ENCODE measurements at regions not wholly inside any gene's neighbourhood (a gene's known extent, or its start where the extent isn't known, plus 50 kb on each side); places are given as distances from the start of the nearest gene placed in this dataset.

DNA sequence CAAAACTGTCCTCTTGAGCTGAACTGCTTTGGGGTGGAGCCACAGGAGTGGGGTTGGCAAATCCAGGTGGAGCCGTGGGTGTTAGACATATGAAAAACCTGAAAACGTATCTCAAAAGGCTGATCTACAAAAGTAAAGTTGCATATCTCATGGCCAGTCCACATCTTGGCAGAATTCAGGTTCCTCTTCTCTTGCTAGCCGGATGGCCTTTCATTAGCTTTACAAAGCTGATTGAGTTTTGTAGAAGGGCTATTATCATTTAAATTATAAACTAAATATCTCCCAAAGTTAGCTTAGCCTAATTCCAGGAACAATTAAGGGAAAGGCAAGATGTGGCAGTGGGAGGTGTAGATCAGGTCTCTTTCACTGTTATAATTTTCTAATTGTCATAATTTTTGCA is 1427.7 kb downstream of the EFNB2 start:
- no peak overlapping the region for H3K4me3 ChIP-seq (IDR thresholded peaks at IDR 0.05; ENCODE audit: insufficient read depth, low read depth, low read length)
- no peak overlapping the region for H3K4me2 ChIP-seq
- no peaks in the 10 kb centered on the region for H3K4me1 ChIP-seq (ENCODE audit: low read depth, poor library complexity, severe bottlenecking)
- no peaks in the 10 kb centered on the region for H3K27me3 ChIP-seq (ENCODE audit: insufficient read depth, low read depth)
- H4K20me1 ChIP-seq (ENCODE audit: insufficient read depth) = no peaks in the 10 kb centered on the region
- TF ChIP-seq, protein P1, sequence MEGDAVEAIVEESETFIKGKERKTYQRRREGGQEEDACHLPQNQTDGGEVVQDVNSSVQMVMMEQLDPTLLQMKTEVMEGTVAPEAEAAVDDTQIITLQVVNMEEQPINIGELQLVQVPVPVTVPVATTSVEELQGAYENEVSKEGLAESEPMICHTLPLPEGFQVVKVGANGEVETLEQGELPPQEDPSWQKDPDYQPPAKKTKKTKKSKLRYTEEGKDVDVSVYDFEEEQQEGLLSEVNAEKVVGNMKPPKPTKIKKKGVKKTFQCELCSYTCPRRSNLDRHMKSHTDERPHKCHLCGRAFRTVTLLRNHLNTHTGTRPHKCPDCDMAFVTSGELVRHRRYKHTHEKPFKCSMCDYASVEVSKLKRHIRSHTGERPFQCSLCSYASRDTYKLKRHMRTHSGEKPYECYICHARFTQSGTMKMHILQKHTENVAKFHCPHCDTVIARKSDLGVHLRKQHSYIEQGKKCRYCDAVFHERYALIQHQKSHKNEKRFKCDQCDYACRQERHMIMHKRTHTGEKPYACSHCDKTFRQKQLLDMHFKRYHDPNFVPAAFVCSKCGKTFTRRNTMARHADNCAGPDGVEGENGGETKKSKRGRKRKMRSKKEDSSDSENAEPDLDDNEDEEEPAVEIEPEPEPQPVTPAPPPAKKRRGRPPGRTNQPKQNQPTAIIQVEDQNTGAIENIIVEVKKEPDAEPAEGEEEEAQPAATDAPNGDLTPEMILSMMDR (conservative IDR thresholded peaks at IDR 0.05; ENCODE audit: low read depth, low read length) = no peak
- H3K27ac ChIP-seq = no peak overlapping the region
- no peak overlapping the region for H2AFZ ChIP-seq (ENCODE audit: low read depth)
- H3K9ac ChIP-seq = no peak overlapping the region
- H3K36me3 ChIP-seq (ENCODE audit: insufficient read depth) = no peaks in the 10 kb centered on the region
- no peaks in the 10 kb centered on the region for H3K79me2 ChIP-seq (ENCODE audit: insufficient read depth, low read depth)

DNA sequence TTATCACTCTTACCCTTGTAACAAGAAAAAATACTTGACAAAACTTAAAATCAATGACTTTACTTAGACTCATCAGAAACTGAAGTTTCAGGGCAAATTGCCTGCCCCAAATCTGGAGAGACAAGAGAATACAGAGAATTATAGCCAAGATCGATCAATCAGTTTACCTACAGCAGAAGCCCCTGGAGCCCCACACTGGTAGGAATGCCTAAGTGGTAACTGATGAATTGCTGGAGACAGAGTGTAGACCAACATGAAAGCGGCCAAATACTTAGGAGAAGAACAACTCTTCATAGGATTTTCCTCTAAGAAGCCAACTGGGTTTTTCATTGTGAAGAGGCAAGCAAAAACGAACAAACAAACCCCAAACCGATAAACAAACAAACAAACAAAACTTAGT is 1430.0 kb downstream of the EFNB2 start:
- H3K79me2 ChIP-seq (ENCODE audit: insufficient read depth, low read depth) = no peaks in the 10 kb centered on the region
- TF ChIP-seq, protein P1 (conservative IDR thresholded peaks at IDR 0.05; ENCODE audit: low read depth, low read length) = no peak
- H3K4me2 ChIP-seq = no peak overlapping the region
- no peak overlapping the region for H3K4me3 ChIP-seq (IDR thresholded peaks at IDR 0.05; ENCODE audit: insufficient read depth, low read depth, low read length)
- no peaks in the 10 kb centered on the region for H3K4me1 ChIP-seq (ENCODE audit: low read depth, poor library complexity, severe bottlenecking)
- no peaks in the 10 kb centered on the region for H4K20me1 ChIP-seq (ENCODE audit: insufficient read depth)
- no peak overlapping the region for H2AFZ ChIP-seq (ENCODE audit: low read depth)
- no peaks in the 10 kb centered on the region for H3K27me3 ChIP-seq (ENCODE audit: insufficient read depth, low read depth)
- no peak overlapping the region for H3K27ac ChIP-seq
- no peak overlapping the region for H3K9ac ChIP-seq
- no peaks in the 10 kb centered on the region for H3K36me3 ChIP-seq (ENCODE audit: insufficient read depth)

DNA sequence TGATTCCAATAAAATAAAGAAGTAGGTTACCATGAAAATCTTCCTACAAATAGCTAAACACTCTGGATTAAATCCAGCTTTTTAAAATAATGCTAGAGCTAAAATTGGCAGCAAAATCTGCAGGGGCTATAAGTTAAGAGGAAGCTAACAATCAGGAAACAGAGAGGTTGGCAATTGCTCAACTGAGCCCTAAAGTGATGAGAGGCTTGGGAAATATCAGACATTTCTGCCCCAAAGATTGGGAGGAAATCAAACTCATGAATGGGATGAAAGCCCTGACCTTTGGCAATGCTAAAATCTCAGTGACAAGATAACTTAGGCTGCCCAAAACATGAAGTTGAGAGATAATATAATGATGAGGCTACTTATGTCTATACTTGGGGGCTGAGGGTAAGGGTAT is 1437.9 kb downstream of the EFNB2 start:
- Histone ChIP-seq H3K4me2 (no peak overlapping the region), H3K27ac (no peak overlapping the region), H3K4me3 (IDR thresholded peaks at IDR 0.05; ENCODE audit: insufficient read depth, low read depth, low read length) (no peak overlapping the region), H3K79me2 (ENCODE audit: insufficient read depth, low read depth) (no peaks in the 10 kb centered on the region), H4K20me1 (ENCODE audit: insufficient read depth) (no peaks in the 10 kb centered on the region), H2AFZ (ENCODE audit: low read depth) (no peak overlapping the region), H3K27me3 (ENCODE audit: insufficient read depth, low read depth) (no peaks in the 10 kb centered on the region), H3K4me1 (ENCODE audit: low read depth, poor library complexity, severe bottlenecking) (no peaks in the 10 kb centered on the region), H3K9ac (no peak overlapping the region), H3K36me3 (ENCODE audit: insufficient read depth) (no peaks in the 10 kb centered on the region)
- TF ChIP-seq, protein P1 (conservative IDR thresholded peaks at IDR 0.05; ENCODE audit: low read depth, low read length) = no peak

DNA sequence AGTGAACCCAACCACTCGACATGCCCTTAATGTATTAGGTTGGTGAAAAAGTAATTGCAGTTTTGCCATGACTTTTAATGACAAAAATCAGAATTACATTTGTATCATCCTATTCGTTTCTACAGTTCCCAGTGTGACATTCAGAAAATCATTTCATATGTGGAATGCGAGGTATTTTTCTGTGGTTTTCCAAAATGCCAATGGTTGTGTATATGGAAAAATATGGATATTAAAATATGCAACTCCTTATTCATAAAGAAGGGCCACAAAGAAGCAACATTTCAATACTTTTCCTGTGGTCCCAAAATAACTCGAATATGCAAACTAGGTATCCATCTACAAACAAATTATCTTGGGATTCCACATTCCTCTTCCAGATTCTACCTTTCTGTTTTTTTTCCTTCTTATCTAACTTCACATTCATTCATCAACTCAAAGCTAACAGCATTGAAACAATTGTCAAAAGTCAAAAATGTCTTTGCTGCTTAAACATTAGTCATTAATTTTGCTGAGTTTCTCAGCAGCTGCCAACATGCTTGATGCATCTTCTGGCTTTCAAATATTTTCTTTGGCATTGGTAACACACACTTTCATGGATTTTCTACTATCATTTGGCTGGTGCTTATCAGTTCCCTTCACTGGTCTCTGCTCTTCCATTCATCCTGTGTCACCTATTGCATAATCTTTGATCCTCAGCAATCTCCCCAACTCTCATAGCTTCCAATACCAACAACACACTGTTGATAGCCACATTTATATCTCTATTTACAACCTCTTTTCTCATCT is 1445.4 kb downstream of the EFNB2 start:
- H3K27ac ChIP-seq = no peak overlapping the region
- no peak overlapping the region for H2AFZ ChIP-seq (ENCODE audit: low read depth)
- no peaks in the 10 kb centered on the region for H4K20me1 ChIP-seq (ENCODE audit: insufficient read depth)
- no peaks in the 10 kb centered on the region for H3K79me2 ChIP-seq (ENCODE audit: insufficient read depth, low read depth)
- no peak overlapping the region for H3K4me3 ChIP-seq (IDR thresholded peaks at IDR 0.05; ENCODE audit: insufficient read depth, low read depth, low read length)
- TF ChIP-seq, protein P1 (conservative IDR thresholded peaks at IDR 0.05; ENCODE audit: low read depth, low read length) = no peak
- no peaks in the 10 kb centered on the region for H3K4me1 ChIP-seq (ENCODE audit: low read depth, poor library complexity, severe bottlenecking)
- H3K36me3 ChIP-seq (ENCODE audit: insufficient read depth) = no peaks in the 10 kb centered on the region
- H3K27me3 ChIP-seq (ENCODE audit: insufficient read depth, low read depth) = no peaks in the 10 kb centered on the region
- no peak overlapping the region for H3K9ac ChIP-seq
- no peak overlapping the region for H3K4me2 ChIP-seq

Data from KMS-11 (cell line).